ENCODE measurements at regions not wholly inside any gene's neighbourhood (a gene's known extent, or its start where the extent isn't known, plus 50 kb on each side); places are given as distances from the start of the nearest gene placed in this dataset.

- H3K27me3 ChIP-seq, result no peaks in the 10 kb centered on the region
- H3K27ac ChIP-seq, result no peak overlapping the region
- no peak overlapping the region for H3K4me3 ChIP-seq
- DNase-seq (ENCODE audit: low spot score in 2 of 2), result no peak
- no peaks in the 10 kb centered on the region for H3K4me1 ChIP-seq
- no peak for TF ChIP-seq POLR2A (IDR thresholded peaks at IDR 0.05)
- TF ChIP-seq CTCF (IDR thresholded peaks at IDR 0.05), result no peak
- intact Hi-C loops (cut with DNase I; ENCODE audit: low total_unique reads), result no loop called here
- no peaks in the 10 kb centered on the region for H3K9me3 ChIP-seq
- H3K36me3 ChIP-seq, result no peaks in the 10 kb centered on the region
Measured at GRCh38 chr2:49567811-49568600, 413.7 kb upstream of the FSHR start.

- no peaks in the 10 kb centered on the region for H3K9me3 ChIP-seq
- DNase-seq (ENCODE audit: low spot score in 2 of 2), result no peak
- TF ChIP-seq POLR2AphosphoS5 (IDR thresholded peaks at IDR 0.05) (no peak), CTCF (IDR thresholded peaks at IDR 0.05) (no peak), POLR2A (IDR thresholded peaks at IDR 0.05) (no peak)
- H3K27ac ChIP-seq, result no peak overlapping the region
- intact Hi-C loops (cut with DNase I; ENCODE audit: low total_unique reads), result no loop called here
- no peaks in the 10 kb centered on the region for H3K4me1 ChIP-seq
- H3K36me3 ChIP-seq, result no peaks in the 10 kb centered on the region
- no peaks in the 10 kb centered on the region for H3K27me3 ChIP-seq
- H3K4me3 ChIP-seq, result no peak overlapping the region
Measured at GRCh38 chr2:49567021-49567420, 412.7 kb upstream of the FSHR start.

- Histone ChIP-seq H3K4me3 (no peak overlapping the region), H3K27me3 (no peaks in the 10 kb centered on the region), H3K9me3 (no peaks in the 10 kb centered on the region), H3K4me1 (no peaks in the 10 kb centered on the region), H3K27ac (no peak overlapping the region), H3K36me3 (no peaks in the 10 kb centered on the region)
- intact Hi-C loops (cut with DNase I; ENCODE audit: low total_unique reads), result no loop called here
- DNase-seq (ENCODE audit: low spot score in 2 of 2), result no peak
- TF ChIP-seq CTCF (IDR thresholded peaks at IDR 0.05) (no peak), POLR2A (IDR thresholded peaks at IDR 0.05) (no peak), POLR2AphosphoS5 (IDR thresholded peaks at IDR 0.05) (no peak)
Measured at GRCh38 chr2:49553658-49554057, 399.3 kb upstream of the FSHR start.

GRCh38 chr2:49532702-49533101, 378.4 kb upstream of the FSHR start:
- H3K4me3 ChIP-seq, result no peak overlapping the region
- peaks cover 6 to 39% of the 10 kb centered on the region in 2 donors for H3K9me3 ChIP-seq
- no peaks in the 10 kb centered on the region for H3K27me3 ChIP-seq
- H3K36me3 ChIP-seq, result peaks cover 4% of the 10 kb centered on the region
- H3K4me1 ChIP-seq, result no peaks in the 10 kb centered on the region
- TF ChIP-seq CTCF (IDR thresholded peaks at IDR 0.05) (no peak), POLR2AphosphoS5 (IDR thresholded peaks at IDR 0.05) (no peak)
- no peak overlapping the region for H3K27ac ChIP-seq
- no peak for DNase-seq (ENCODE audit: low spot score in 2 of 2)
- intact Hi-C loops (cut with DNase I; ENCODE audit: low total_unique reads), result no loop called here

- no peak overlapping the region for H3K4me3 ChIP-seq
- H3K9me3 ChIP-seq, result peaks cover 0 to 16% of the 10 kb centered on the region in 2 donors
- no peaks in the 10 kb centered on the region for H3K27me3 ChIP-seq
- no peaks in the 10 kb centered on the region for H3K4me1 ChIP-seq
- no peak for DNase-seq (ENCODE audit: low spot score in 2 of 2)
- intact Hi-C loops (cut with DNase I; ENCODE audit: low total_unique reads), result no loop called here
- no peak overlapping the region for H3K27ac ChIP-seq
- no peak for TF ChIP-seq CTCF (IDR thresholded peaks at IDR 0.05)
- TF ChIP-seq POLR2A (IDR thresholded peaks at IDR 0.05), result no peak
- no peak for TF ChIP-seq POLR2AphosphoS5 (IDR thresholded peaks at IDR 0.05)
- no peaks in the 10 kb centered on the region for H3K36me3 ChIP-seq
Measured at GRCh38 chr2:49515996-49516782, 361.9 kb upstream of the FSHR start.
